Ovary (tissue), 3 donors: ENCODE measurements at regions not wholly inside any gene's neighbourhood (a gene's known extent, or its start where the extent isn't known, plus 50 kb on each side); places are given as distances from the start of the nearest gene placed in this dataset.

Experiments
- POLR2A ChIP-seq: fragments of 450-650 bp; IDR thresholded peaks from one replicate; pipeline ENCODE4 v1.6.1; 2017; ENCODE audit warnings: antibody characterized with exemption, mild to moderate bottlenecking, moderate library complexity
- TF ChIP-seq, protein P1 (sequence below), 3 donors: fragments of 450-650 bp in 2 of 3; fragments of 200-600 bp in 1 of 3; IDR thresholded peaks; one replicate each; pipeline versions ENCODE4 v1.5.1 to v1.8.0; 2016 to 2022; ENCODE audit warnings: antibody characterized with exemption in 3 of 3, mild to moderate bottlenecking in 1 of 3
- donor health status: DM: no; HTN: no; CAD: no.

DNA sequence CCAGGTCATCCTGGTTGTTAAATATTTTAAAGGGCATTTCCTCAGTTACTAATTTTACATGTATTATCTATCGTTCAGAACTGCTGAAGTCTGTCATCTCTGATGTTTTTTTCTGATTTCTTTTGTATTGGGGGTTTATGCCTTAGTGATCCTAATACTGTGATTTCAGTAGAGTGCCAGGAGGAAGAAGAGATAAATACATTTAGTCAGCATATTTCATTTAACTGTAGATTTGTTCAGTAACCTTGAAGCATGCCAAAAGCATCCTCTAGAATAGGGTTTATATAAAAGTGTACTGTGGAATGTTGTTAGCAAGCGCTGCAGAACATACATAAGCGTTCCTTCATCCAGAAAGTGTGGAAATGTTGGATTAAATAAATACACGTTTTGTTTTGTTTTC lies 342.3 kb upstream of the DPPA4 start:
- TF ChIP-seq POLR2A: no peak
- TF ChIP-seq, protein P1, sequence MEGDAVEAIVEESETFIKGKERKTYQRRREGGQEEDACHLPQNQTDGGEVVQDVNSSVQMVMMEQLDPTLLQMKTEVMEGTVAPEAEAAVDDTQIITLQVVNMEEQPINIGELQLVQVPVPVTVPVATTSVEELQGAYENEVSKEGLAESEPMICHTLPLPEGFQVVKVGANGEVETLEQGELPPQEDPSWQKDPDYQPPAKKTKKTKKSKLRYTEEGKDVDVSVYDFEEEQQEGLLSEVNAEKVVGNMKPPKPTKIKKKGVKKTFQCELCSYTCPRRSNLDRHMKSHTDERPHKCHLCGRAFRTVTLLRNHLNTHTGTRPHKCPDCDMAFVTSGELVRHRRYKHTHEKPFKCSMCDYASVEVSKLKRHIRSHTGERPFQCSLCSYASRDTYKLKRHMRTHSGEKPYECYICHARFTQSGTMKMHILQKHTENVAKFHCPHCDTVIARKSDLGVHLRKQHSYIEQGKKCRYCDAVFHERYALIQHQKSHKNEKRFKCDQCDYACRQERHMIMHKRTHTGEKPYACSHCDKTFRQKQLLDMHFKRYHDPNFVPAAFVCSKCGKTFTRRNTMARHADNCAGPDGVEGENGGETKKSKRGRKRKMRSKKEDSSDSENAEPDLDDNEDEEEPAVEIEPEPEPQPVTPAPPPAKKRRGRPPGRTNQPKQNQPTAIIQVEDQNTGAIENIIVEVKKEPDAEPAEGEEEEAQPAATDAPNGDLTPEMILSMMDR (IDR thresholded peaks at IDR 0.05): no peak
